GM12873 (cell line): ENCODE measurements at regions not wholly inside any gene's neighbourhood (a gene's known extent, or its start where the extent isn't known, plus 50 kb on each side); places are given as distances from the start of the nearest gene placed in this dataset.

Experiments used
- CTCF ChIP-seq: IDR thresholded peaks from 2 replicates; pipeline ENCODE4 v1.5.1; 2012; ENCODE audit warnings: low read depth, mild to moderate bottlenecking, moderate library complexity, low read length, control low read depth; ENCODE audit not compliant: insufficient read depth; ENCODE audit errors: missing control alignments

GRCh38 chr12:17592472-17592871, 497.5 kb downstream of the RERGL start:
- no peak for TF ChIP-seq CTCF

GRCh38 chr12:17591005-17591681, 498.9 kb downstream of the RERGL start:
- TF ChIP-seq CTCF, result no peak

GRCh38 chr12:17588968-17589367, 501.0 kb downstream of the RERGL start:
- peak; percentile 9 for TF ChIP-seq CTCF

GRCh38 chr12:17579205-17580026, 510.6 kb downstream of the RERGL start:
- TF ChIP-seq CTCF, result no peak

- TF ChIP-seq CTCF, result no peak
Observed at GRCh38 chr12:17577405-17577804, 512.6 kb downstream of the RERGL start.

- TF ChIP-seq CTCF, result no peak
Observed at GRCh38 chr12:17572250-17572649, 517.7 kb downstream of the RERGL start.

GRCh38 chr12:17571047-17571446, 518.9 kb downstream of the RERGL start:
- no peak for TF ChIP-seq CTCF
